Activated T-cell treated with anti-CD3 and anti-CD28 coated beads, Interleukin-2, amount 50 U/mL, for 4 hours (primary cell): ENCODE measurements at regions not wholly inside any gene's neighbourhood (a gene's known extent, or its start where the extent isn't known, plus 50 kb on each side); places are given as distances from the start of the nearest gene placed in this dataset.
"Not testable (repeated sequence)": the region's sequence is repeated elsewhere in the genome, so short reads cannot be mapped to it uniquely, and the experiment has no call there.

Experiments used
- ATAC-seq, 2 donors: fragments of 200-7000 bp; cut with Tn5 transposase; one replicate each; pipeline ENCODE4 v1.10.0; 2021
- DNase-seq: peaks from one replicate; pipeline ENCODE4 v3.0.0-alpha.2; 2020
- H3K27me3 Mint-ChIP-seq: one replicate; pipeline ENCODE4 v1.8.0; 2021; ENCODE audit warnings: low read depth, mixed read lengths
- H3K36me3 Mint-ChIP-seq: one replicate; pipeline ENCODE4 v1.8.0; 2022; ENCODE audit warnings: mixed read lengths; ENCODE audit not compliant: insufficient read depth
- H3K4me1 Mint-ChIP-seq: one replicate; pipeline ENCODE4 v1.8.0; 2021; ENCODE audit warnings: low read depth, mixed read lengths
- H3K4me3 Mint-ChIP-seq: one replicate; pipeline ENCODE4 v1.8.0; 2021; ENCODE audit warnings: mild to moderate bottlenecking, moderate library complexity, mixed read lengths
- H3K9me3 Mint-ChIP-seq: one replicate; pipeline ENCODE4 v1.8.0; 2021; ENCODE audit warnings: mixed read lengths

- no peak overlapping the region for H3K4me3 Mint-ChIP-seq
- DNase-seq (no peak), ATAC-seq (no peak)
- peaks cover 12% of the 10 kb centered on the region for H3K9me3 Mint-ChIP-seq
- H3K36me3 Mint-ChIP-seq, result no peaks in the 10 kb centered on the region
- H3K4me1 Mint-ChIP-seq, result no peaks in the 10 kb centered on the region
- no peaks in the 10 kb centered on the region for H3K27me3 Mint-ChIP-seq
Measured at GRCh38 chr13:64591971-64592370, 2638.2 kb downstream of the PCDH9 start.

DNA sequence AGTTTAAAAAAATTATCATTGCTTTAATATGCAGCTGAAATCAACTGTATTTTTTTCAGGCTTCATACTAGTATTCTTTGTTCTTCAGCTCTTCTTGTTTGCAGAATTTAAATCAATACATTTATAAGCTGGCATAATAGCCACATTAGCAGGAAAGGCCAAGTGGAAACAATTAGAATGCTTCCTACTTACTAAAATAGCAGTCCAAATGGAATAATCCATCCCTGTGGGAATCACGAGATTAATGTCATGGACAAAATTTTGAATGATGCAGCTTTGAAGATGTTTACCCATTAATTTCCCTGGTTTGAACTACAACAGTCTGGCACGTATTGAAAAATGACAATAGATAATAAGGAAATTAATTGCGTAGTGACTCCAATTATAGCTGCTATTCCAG, 2650.8 kb downstream of the PCDH9 start:
- DNase-seq, result no peak
- H3K4me3 Mint-ChIP-seq, result no peak overlapping the region
- ATAC-seq, result no peak
- no peaks in the 10 kb centered on the region for H3K27me3 Mint-ChIP-seq
- H3K36me3 Mint-ChIP-seq, result no peaks in the 10 kb centered on the region
- H3K9me3 Mint-ChIP-seq, result peaks cover 10% of the 10 kb centered on the region
- H3K4me1 Mint-ChIP-seq, result no peaks in the 10 kb centered on the region

- Mint-ChIP-seq H3K9me3 (peaks cover 41% of the 10 kb centered on the region), H3K36me3 (no peaks in the 10 kb centered on the region), H3K27me3 (no peaks in the 10 kb centered on the region), H3K4me3 (no peak overlapping the region), H3K4me1 (no peaks in the 10 kb centered on the region)
- DNase-seq (no peak), ATAC-seq (no peak)
Measured at GRCh38 chr13:64568748-64569147, 2661.4 kb downstream of the PCDH9 start.

DNA sequence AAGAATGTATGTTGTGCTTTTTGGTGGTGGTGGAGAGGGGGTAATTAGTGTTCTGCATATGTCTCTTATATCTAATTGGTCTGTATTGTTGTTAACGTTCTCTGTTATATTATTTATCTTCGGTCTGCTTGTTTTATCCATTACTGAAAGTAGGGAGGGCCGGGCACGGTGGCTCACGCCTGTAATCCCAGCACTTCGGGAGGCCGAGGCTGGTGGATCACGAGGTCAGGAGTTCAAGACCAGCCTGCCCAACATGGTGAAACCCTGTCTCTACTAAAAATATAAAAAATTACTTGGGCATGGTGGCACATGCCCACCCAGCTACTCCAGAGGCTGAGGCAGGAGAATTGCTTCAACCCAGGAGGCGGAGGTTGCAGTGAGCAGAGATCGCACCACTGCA, 2672.1 kb downstream of the PCDH9 start:
- H3K4me1 Mint-ChIP-seq, H3K27me3 Mint-ChIP-seq, DNase-seq, H3K4me3 Mint-ChIP-seq, H3K36me3 Mint-ChIP-seq, ATAC-seq, H3K9me3 Mint-ChIP-seq: not testable (repeated sequence)

GRCh38 chr13:64556376-64556775, 2673.8 kb downstream of the PCDH9 start:
- ATAC-seq, result no peak
- Mint-ChIP-seq H3K9me3 (peaks cover 5% of the 10 kb centered on the region), H3K4me1 (no peaks in the 10 kb centered on the region), H3K27me3 (no peaks in the 10 kb centered on the region), H3K4me3 (no peak overlapping the region), H3K36me3 (no peaks in the 10 kb centered on the region)
- DNase-seq, result no peak

DNA sequence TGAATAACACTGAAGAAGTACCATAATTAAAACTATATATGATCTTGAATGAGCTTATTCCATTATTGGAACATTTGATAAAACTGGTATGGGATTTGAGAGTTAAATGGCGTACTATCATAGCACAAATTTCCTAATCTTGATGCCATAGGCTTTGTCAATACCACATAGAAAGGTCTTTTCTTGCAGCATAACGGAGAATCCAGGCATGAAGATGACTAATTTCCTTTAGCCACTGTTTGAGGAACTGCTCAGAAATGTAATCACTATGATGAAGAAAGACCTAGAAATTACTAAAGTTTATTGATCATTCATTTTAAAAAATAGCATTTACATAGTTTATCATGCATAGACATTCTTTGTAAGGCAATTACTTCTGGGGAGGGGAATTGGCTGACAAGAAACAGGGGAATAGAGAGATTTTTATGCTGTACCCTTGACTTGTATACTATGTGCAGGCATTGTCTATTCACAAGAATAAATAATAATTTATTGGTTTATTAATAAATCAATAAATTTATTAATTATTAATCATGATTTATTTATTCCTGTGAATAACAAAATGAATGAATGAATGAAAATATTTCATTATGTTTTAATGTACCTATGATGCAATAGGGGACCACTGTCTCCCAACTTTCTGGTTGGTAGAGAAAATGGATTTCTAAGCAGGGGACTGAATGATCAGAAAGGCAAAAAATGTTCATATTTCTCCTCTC, 2676.6 kb downstream of the PCDH9 start:
- ATAC-seq (no peak), DNase-seq (no peak)
- Mint-ChIP-seq H3K4me3 (no peak overlapping the region), H3K9me3 (peaks cover 16% of the 10 kb centered on the region), H3K36me3 (no peaks in the 10 kb centered on the region), H3K27me3 (no peaks in the 10 kb centered on the region), H3K4me1 (no peaks in the 10 kb centered on the region)

DNA sequence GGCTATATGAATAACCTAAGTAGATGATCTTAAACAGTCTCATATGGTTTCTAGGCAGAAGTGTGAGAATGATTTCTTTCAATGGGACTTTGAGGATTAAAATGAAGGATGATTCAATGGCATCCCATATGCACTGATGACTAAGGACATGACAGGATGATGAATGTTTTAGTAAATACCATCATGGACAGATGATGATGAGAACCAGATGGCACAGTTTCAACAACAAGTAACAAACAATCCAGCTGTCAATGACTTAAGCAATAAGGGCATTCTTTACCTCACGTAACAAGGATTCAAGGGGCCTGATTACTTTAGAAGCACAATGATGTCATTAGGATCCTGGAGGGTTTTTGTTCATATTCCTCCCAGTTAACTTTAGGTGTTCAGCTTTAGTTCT, 2678.4 kb downstream of the PCDH9 start:
- ATAC-seq (no peak), DNase-seq (no peak)
- Mint-ChIP-seq H3K4me1 (no peaks in the 10 kb centered on the region), H3K36me3 (no peaks in the 10 kb centered on the region), H3K9me3 (peaks cover 20% of the 10 kb centered on the region), H3K4me3 (no peak overlapping the region), H3K27me3 (no peaks in the 10 kb centered on the region)

DNA sequence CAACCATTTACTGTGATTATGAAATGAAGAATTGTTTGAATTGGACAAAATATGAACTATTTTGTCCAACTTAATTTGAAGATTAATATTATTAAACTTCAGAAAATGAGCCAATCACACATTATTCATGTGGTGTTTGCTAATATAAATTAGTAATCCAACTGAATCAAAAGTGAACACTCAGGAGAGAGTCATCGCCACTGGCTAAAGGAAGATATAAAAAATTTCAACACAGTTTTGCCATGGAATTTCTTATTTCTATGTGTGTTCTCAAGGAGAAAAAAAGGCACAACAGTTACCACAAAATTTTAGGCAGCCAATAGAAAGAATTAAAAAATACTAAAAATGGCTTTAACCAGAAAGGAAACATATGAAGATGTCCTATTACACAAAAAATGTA, 2683.8 kb downstream of the PCDH9 start:
- H3K4me1 Mint-ChIP-seq, result no peaks in the 10 kb centered on the region
- H3K27me3 Mint-ChIP-seq, result no peaks in the 10 kb centered on the region
- DNase-seq (no peak), ATAC-seq (no peak)
- H3K36me3 Mint-ChIP-seq, result no peaks in the 10 kb centered on the region
- peaks cover 21% of the 10 kb centered on the region for H3K9me3 Mint-ChIP-seq
- H3K4me3 Mint-ChIP-seq, result no peak overlapping the region

- no peaks in the 10 kb centered on the region for H3K4me1 Mint-ChIP-seq
- no peaks in the 10 kb centered on the region for H3K27me3 Mint-ChIP-seq
- no peak for ATAC-seq
- no peak overlapping the region for H3K4me3 Mint-ChIP-seq
- H3K36me3 Mint-ChIP-seq, result no peaks in the 10 kb centered on the region
- DNase-seq, result no peak
- H3K9me3 Mint-ChIP-seq, result peaks cover 6% of the 10 kb centered on the region
Measured at GRCh38 chr13:64540976-64541375, 2689.2 kb downstream of the PCDH9 start.

DNA sequence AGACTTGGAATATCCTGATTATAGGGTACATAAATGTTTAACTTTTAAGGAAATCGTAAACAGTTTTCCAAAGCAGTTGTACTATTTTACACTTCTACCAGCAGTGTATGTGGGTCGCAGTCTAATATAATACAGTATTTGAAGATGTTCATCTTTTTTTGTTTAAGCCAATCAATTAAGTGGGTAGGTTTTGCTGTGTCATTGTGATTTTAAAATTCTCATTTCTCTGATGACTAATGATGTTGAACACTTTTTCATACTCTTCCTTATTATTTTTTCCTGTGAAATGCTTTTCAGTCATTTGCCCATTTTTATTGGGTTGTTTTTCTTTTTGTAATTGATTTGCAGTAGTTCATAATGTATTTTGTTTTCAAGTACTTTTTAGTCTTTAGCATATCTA, 2689.7 kb downstream of the PCDH9 start:
- no peaks in the 10 kb centered on the region for H3K27me3 Mint-ChIP-seq
- ATAC-seq (no peak), DNase-seq (no peak)
- H3K4me3 Mint-ChIP-seq, result no peak overlapping the region
- peaks cover 6% of the 10 kb centered on the region for H3K9me3 Mint-ChIP-seq
- H3K36me3 Mint-ChIP-seq, result no peaks in the 10 kb centered on the region
- H3K4me1 Mint-ChIP-seq, result no peaks in the 10 kb centered on the region

DNA sequence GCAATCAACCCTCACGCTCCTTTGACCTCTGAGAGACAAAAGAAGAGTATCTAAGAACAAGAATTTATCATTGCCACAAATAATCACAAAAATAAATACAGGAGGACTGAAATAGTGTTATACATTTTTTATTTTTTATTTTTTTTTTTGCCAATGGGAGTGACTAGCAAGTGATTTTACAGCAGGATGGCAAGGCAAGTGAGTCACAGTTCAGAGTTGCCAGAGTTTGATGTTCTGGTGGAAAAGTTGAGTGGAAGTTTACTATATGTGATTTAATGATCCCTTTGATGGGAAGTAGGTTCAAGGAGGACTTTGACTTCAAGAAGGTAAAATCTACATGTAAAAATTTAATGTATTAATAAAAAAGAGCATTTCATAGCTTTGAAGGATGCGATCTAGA, 2691.4 kb downstream of the PCDH9 start:
- Mint-ChIP-seq H3K9me3 (peaks cover 6% of the 10 kb centered on the region), H3K4me3 (no peak overlapping the region), H3K27me3 (no peaks in the 10 kb centered on the region), H3K36me3 (no peaks in the 10 kb centered on the region), H3K4me1 (no peaks in the 10 kb centered on the region)
- DNase-seq (no peak), ATAC-seq (no peak)

GRCh38 chr13:64534302-64534701, 2695.8 kb downstream of the PCDH9 start:
- Mint-ChIP-seq H3K9me3 (peaks cover 3% of the 10 kb centered on the region), H3K4me1 (no peaks in the 10 kb centered on the region), H3K27me3 (no peaks in the 10 kb centered on the region), H3K4me3 (no peak overlapping the region), H3K36me3 (no peaks in the 10 kb centered on the region)
- ATAC-seq (no peak), DNase-seq (no peak)

- Mint-ChIP-seq H3K9me3 (peaks cover 3% of the 10 kb centered on the region), H3K27me3 (no peaks in the 10 kb centered on the region), H3K4me3 (no peak overlapping the region), H3K36me3 (no peaks in the 10 kb centered on the region), H3K4me1 (no peaks in the 10 kb centered on the region)
- DNase-seq (no peak), ATAC-seq (no peak)
Measured at GRCh38 chr13:64531400-64531799, 2698.7 kb downstream of the PCDH9 start.

GRCh38 chr13:64529874-64530485, 2700.2 kb downstream of the PCDH9 start:
- no peak for DNase-seq
- no peak overlapping the region for H3K4me3 Mint-ChIP-seq

GRCh38 chr13:64528838-64529237, 2701.3 kb downstream of the PCDH9 start:
- no peak overlapping the region for H3K4me3 Mint-ChIP-seq
- H3K27me3 Mint-ChIP-seq, result no peaks in the 10 kb centered on the region
- ATAC-seq (no peak), DNase-seq (no peak)
- H3K9me3 Mint-ChIP-seq, result peaks cover 3% of the 10 kb centered on the region
- H3K4me1 Mint-ChIP-seq, result no peaks in the 10 kb centered on the region
- no peaks in the 10 kb centered on the region for H3K36me3 Mint-ChIP-seq

More at GRCh38 chr13:64529874-64530485, 2700.2 kb downstream of the PCDH9 start:
- Mint-ChIP-seq H3K4me1 (no peaks in the 10 kb centered on the region), H3K9me3 (peaks cover 3% of the 10 kb centered on the region), H3K36me3 (no peaks in the 10 kb centered on the region), H3K27me3 (no peaks in the 10 kb centered on the region)
- ATAC-seq, result no peak
